SU-DHL-6 (cell line): ENCODE measurements at regions not wholly inside any gene's neighbourhood (a gene's known extent, or its start where the extent isn't known, plus 50 kb on each side); places are given as distances from the start of the nearest gene placed in this dataset.

Experiments used
- EZH2phosphoT487 ChIP-seq: fragments of 200-600 bp; sonication (generic), shearing (Covaris generic); conservative IDR thresholded peaks from 2 replicates; pipeline ENCODE4 v1.6.1; 2018; ENCODE audit warnings: mild to moderate bottlenecking, antibody characterized with exemption, low read length, moderate library complexity, mixed read lengths
- TF ChIP-seq, protein P1 (sequence below): fragments of 200-600 bp; sonication (generic); IDR thresholded peaks from one replicate; pipeline ENCODE4 v1.5.1; 2017; ENCODE audit warnings: antibody characterized with exemption, mild to moderate bottlenecking, low read length, moderate library complexity; ENCODE audit not compliant: insufficient read depth, poor library complexity, severe bottlenecking

DNA sequence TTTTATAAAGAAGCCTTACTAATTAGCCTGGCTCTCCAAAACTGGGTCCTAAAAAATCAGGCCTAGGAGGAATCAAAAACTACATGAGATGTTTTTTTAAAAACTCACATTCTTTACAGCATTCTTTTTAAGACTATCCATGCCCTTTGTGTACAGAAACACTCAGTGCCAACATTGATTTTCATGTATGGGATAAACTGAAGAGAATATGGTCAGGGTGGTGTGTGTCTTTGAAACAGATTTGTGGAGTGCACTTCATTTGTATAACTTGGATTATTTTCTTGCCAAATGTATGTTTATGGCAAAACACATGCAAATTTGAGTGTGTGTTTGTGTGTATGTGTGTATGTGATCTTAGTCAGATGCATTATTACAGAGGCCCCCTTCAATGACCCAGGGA lies 283.6 kb upstream of the ATP5MC3 start:
- TF ChIP-seq, protein P1, sequence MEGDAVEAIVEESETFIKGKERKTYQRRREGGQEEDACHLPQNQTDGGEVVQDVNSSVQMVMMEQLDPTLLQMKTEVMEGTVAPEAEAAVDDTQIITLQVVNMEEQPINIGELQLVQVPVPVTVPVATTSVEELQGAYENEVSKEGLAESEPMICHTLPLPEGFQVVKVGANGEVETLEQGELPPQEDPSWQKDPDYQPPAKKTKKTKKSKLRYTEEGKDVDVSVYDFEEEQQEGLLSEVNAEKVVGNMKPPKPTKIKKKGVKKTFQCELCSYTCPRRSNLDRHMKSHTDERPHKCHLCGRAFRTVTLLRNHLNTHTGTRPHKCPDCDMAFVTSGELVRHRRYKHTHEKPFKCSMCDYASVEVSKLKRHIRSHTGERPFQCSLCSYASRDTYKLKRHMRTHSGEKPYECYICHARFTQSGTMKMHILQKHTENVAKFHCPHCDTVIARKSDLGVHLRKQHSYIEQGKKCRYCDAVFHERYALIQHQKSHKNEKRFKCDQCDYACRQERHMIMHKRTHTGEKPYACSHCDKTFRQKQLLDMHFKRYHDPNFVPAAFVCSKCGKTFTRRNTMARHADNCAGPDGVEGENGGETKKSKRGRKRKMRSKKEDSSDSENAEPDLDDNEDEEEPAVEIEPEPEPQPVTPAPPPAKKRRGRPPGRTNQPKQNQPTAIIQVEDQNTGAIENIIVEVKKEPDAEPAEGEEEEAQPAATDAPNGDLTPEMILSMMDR = no peak
- no peak for TF ChIP-seq EZH2phosphoT487
